ENCODE measurements at regions not wholly inside any gene's neighbourhood (a gene's known extent, or its start where the extent isn't known, plus 50 kb on each side); places are given as distances from the start of the nearest gene placed in this dataset.

- no peak for TF ChIP-seq ZHX2 (IDR thresholded peaks at IDR 0.05; ENCODE audit: low read depth)
- no peak for TF ChIP-seq ZHX2 (CRISPR knock-in tag; IDR thresholded peaks at IDR 0.05; ENCODE audit: borderline replicate concordance)
- no peak for TF ChIP-seq DZIP1 (CRISPR knock-in tag; IDR thresholded peaks at IDR 0.05)
- no peak for TF ChIP-seq BCLAF1 (IDR thresholded peaks at IDR 0.05)
- TF ChIP-seq ZNF496 (CRISPR knock-in tag; IDR thresholded peaks at IDR 0.05; ENCODE audit: insufficient replicate concordance): no peak
- no peak for TF ChIP-seq IRF1 (CRISPR knock-in tag; IDR thresholded peaks at IDR 0.05; ENCODE audit: low read depth)
- no peak for TF ChIP-seq MATR3 (CRISPR knock-in tag; IDR thresholded peaks at IDR 0.05)
- no peak for TF ChIP-seq ESRRA (CRISPR knock-in tag; IDR thresholded peaks at IDR 0.05; ENCODE audit: low read depth)
- no peak for TF ChIP-seq ZNF512 (CRISPR knock-in tag; IDR thresholded peaks at IDR 0.05)
- no peak for TF ChIP-seq CERS6 (CRISPR knock-in tag; IDR thresholded peaks at IDR 0.05)
- no peak for TF ChIP-seq ZNF709 (CRISPR knock-in tag; IDR thresholded peaks at IDR 0.05)
- TF ChIP-seq HHEX (CRISPR knock-in tag; IDR thresholded peaks at IDR 0.05): no peak
- TF ChIP-seq MTA3 (CRISPR knock-in tag; IDR thresholded peaks at IDR 0.05): no peak
These were observed 253.4 kb upstream of the SULF2 start (continued) for GRCh38 chr20:48038713-48039112.
